IMR-90 (cell line): ENCODE measurements at regions not wholly inside any gene's neighbourhood (a gene's known extent, or its start where the extent isn't known, plus 50 kb on each side); places are given as distances from the start of the nearest gene placed in this dataset.

ENCODE experiments used
- ATAC-seq: fragments of 200-7000 bp; cut with Tn5 transposase; 2 replicates; pipeline ENCODE4 v1.9.1; 2020; ENCODE audit warnings: low read depth, mild to moderate bottlenecking, moderate library complexity
- BruUV-seq: library from RNA; stranded (reverse); fragments of 400-500 nt; replicated peaks from 2 replicates; lab custom pipeline; 2021; lab: Mats Ljungman, UMichigan
- CTCF ChIA-PET: fragments of 300-600 bp; formaldehyde crosslinking; extraction: SDS; loops from one replicate; lab custom pipeline; 2021; ENCODE audit warnings: antibody characterized with exemption; lab: Yijun Ruan, JAX
- POLR2A ChIA-PET: fragments of 300-600 bp; sonication (Branson Sonifier 250); formaldehyde crosslinking; loops from one replicate; lab custom pipeline; 2022; ENCODE audit warnings: antibody characterized with exemption; ENCODE audit not compliant: unreplicated experiment; lab: Charles Lee
- DNase-seq: peaks from one replicate; pipeline ENCODE4 v3.0.0; 2013
- H2AFZ ChIP-seq: replicated peaks from 2 replicates; pipeline ENCODE3; 2013; ENCODE audit warnings: low read length, mild to moderate bottlenecking; ENCODE audit not compliant: poor library complexity
- H2AK5ac ChIP-seq: 2 replicates; pipeline ENCODE4 v1.6.1; 2013; ENCODE audit warnings: low read depth, low read length, inconsistent platforms
- H2AK9ac ChIP-seq: replicated peaks from 2 replicates; pipeline ENCODE3; 2013; ENCODE audit warnings: mild to moderate bottlenecking, low read depth, low read length, moderate library complexity; ENCODE audit not compliant: poor library complexity
- H2BK120ac ChIP-seq: 2 replicates; pipeline ENCODE4 v1.6.1; 2013; ENCODE audit warnings: low read depth, low read length, inconsistent platforms
- H2BK15ac ChIP-seq: 3 replicates; pipeline ENCODE4 v1.6.1; 2013; ENCODE audit warnings: low read depth, low read length, inconsistent platforms
- H2BK20ac ChIP-seq: 2 replicates; pipeline ENCODE4 v1.6.1; 2013; ENCODE audit warnings: low read depth, mild to moderate bottlenecking, inconsistent platforms, low read length, moderate library complexity
- H2BK5ac ChIP-seq: 2 replicates; pipeline ENCODE4 v1.6.1; 2013; ENCODE audit warnings: mild to moderate bottlenecking, low read depth, low read length, inconsistent platforms; ENCODE audit not compliant: poor library complexity, severe bottlenecking
- H3K14ac ChIP-seq: replicated peaks from 2 replicates; pipeline ENCODE4 v1.6.1; 2013; ENCODE audit warnings: low read depth, low read length, inconsistent platforms
- H3K18ac ChIP-seq: 2 replicates; pipeline ENCODE4 v1.6.1; 2013; ENCODE audit warnings: low read depth, low read length, control low read depth
- H3K23ac ChIP-seq: 2 replicates; pipeline ENCODE4 v1.6.1; 2013; ENCODE audit warnings: low read depth, low read length, inconsistent platforms
- H3K27ac ChIP-seq: 2 replicates; pipeline ENCODE4 v1.5.1; 2013; ENCODE audit warnings: mild to moderate bottlenecking, control low read depth, low read length; ENCODE audit not compliant: insufficient read depth
- H3K27me3 ChIP-seq: 2 replicates; pipeline ENCODE4 v1.6.1; 2013; ENCODE audit warnings: low read length; ENCODE audit not compliant: control insufficient read depth, insufficient read depth
- H3K36me3 ChIP-seq: 2 replicates; pipeline ENCODE4 v1.6.1; 2013; ENCODE audit warnings: low read length, mixed read lengths; ENCODE audit not compliant: control insufficient read depth, insufficient read depth
- H3K4ac ChIP-seq: 2 replicates; pipeline ENCODE4 v1.6.1; 2013; ENCODE audit warnings: low read depth, low read length, inconsistent platforms
- H3K4me1 ChIP-seq: 2 replicates; pipeline ENCODE4 v1.6.1; 2013; ENCODE audit warnings: low read length, mixed read lengths; ENCODE audit not compliant: control insufficient read depth, insufficient read depth
- H3K4me2 ChIP-seq: 2 replicates; pipeline ENCODE4 v1.6.1; 2013; ENCODE audit warnings: low read depth, mild to moderate bottlenecking, control low read depth, low read length, moderate library complexity
- H3K4me3 ChIP-seq: 2 replicates; pipeline ENCODE4 v1.5.1; 2013; ENCODE audit warnings: low read depth, mild to moderate bottlenecking, control low read depth, low read length, moderate library complexity; ENCODE audit not compliant: insufficient read depth
- H3K56ac ChIP-seq: 2 replicates; pipeline ENCODE4 v1.6.1; 2013; ENCODE audit warnings: low read length, inconsistent platforms; ENCODE audit not compliant: insufficient read depth; ENCODE audit errors: extremely low read depth
- H3K79me1 ChIP-seq, 2 experiments: 2 replicates each; pipeline ENCODE4 v1.6.1; 2013; ENCODE audit warnings: low read length in 2 of 2, inconsistent platforms in 1 of 2, low read depth in 1 of 2
- H3K9ac ChIP-seq: 2 replicates; pipeline ENCODE4 v1.6.1; 2013; ENCODE audit warnings: low read depth, low read length, control low read depth
- H3K9me1 ChIP-seq: 2 replicates; pipeline ENCODE4 v1.6.1; 2013; ENCODE audit warnings: low read length, inconsistent platforms; ENCODE audit not compliant: insufficient read depth
- H3K9me3 ChIP-seq: 2 replicates; pipeline ENCODE4 v1.6.1; 2013; ENCODE audit warnings: low read length; ENCODE audit not compliant: control insufficient read depth, insufficient read depth
- H4K20me1 ChIP-seq: 2 replicates; pipeline ENCODE4 v1.6.1; 2013; ENCODE audit warnings: low read length, inconsistent platforms; ENCODE audit not compliant: insufficient read depth
- H4K5ac ChIP-seq: 2 replicates; pipeline ENCODE4 v1.6.1; 2013; ENCODE audit warnings: mild to moderate bottlenecking, low read depth, low read length, control low read depth
- H4K8ac ChIP-seq, 2 experiments: 2 replicates each; pipeline ENCODE4 v1.6.1; 2013; ENCODE audit warnings: low read depth in 2 of 2, low read length in 2 of 2, control low read depth in 1 of 2, inconsistent platforms in 1 of 2
- H4K91ac ChIP-seq: 2 replicates; pipeline ENCODE4 v1.6.1; 2013; ENCODE audit warnings: low read depth, low read length, inconsistent platforms; ENCODE audit not compliant: insufficient read depth
- BHLHE40 ChIP-seq: fragments of 150-350 bp; IDR thresholded peaks from 2 replicates; pipeline ENCODE4 v1.6.1; 2016; ENCODE audit warnings: mild to moderate bottlenecking, low read depth, low read length
- CHD1 ChIP-seq: IDR thresholded peaks from 2 replicates; pipeline ENCODE4 v1.6.1; 2012; ENCODE audit warnings: low read depth, low read length, improper control_type of control experiment
- CTCF ChIP-seq: conservative IDR thresholded peaks from 2 replicates; pipeline ENCODE4 v1.5.1; 2012; ENCODE audit warnings: mild to moderate bottlenecking, low read depth, low read length, improper control_type of control experiment
- ELK1 ChIP-seq: fragments of 150-350 bp; IDR thresholded peaks from 2 replicates; pipeline ENCODE4 v1.6.1; 2016; ENCODE audit warnings: low read depth, mild to moderate bottlenecking, low read length, moderate library complexity, borderline replicate concordance
- FOS ChIP-seq: fragments of 150-350 bp; IDR thresholded peaks from 2 replicates; pipeline ENCODE4 v1.6.1; 2016; ENCODE audit warnings: low read depth, low read length
- NFE2L2 ChIP-seq: fragments of 150-350 bp; IDR thresholded peaks from 2 replicates; pipeline ENCODE4 v1.6.1; 2016; ENCODE audit warnings: low read depth, mild to moderate bottlenecking, low read length
- RAD21 ChIP-seq: IDR thresholded peaks from 2 replicates; pipeline ENCODE4 v1.6.1; 2012; ENCODE audit warnings: low read length, improper control_type of control experiment
- RCOR1 ChIP-seq: IDR thresholded peaks from 2 replicates; pipeline ENCODE4 v1.6.1; 2012; ENCODE audit warnings: mild to moderate bottlenecking, low read length, improper control_type of control experiment; ENCODE audit not compliant: insufficient replicate concordance
- SMC3 ChIP-seq: fragments of 150-350 bp; IDR thresholded peaks from 2 replicates; pipeline ENCODE4 v1.6.1; 2016; ENCODE audit warnings: low read depth, mild to moderate bottlenecking, antibody characterized with exemption, low read length, moderate library complexity
- WGBS, 2 experiments: methylation state at CpG; one replicate each; pipeline versions ENCODE4 v1.1.5 to v1.1.7; 2013; ENCODE audit warnings: missing lambda C conversion rate in 2 of 2; ENCODE audit not compliant: insufficient read length in 1 of 2; ENCODE audit errors: extremely low coverage in 2 of 2; 5-methylcytosine and 5-hydroxymethylcytosine counted together
- dilution Hi-C: fragments of 300-500 bp; cut with HindIII; formaldehyde crosslinking; loops from one replicate; pipeline ENCODE4 v1.14.3; 2018; ENCODE audit warnings: low sequenced_read_pairs; ENCODE audit not compliant: unreplicated experiment
- in situ Hi-C: fragments of 300-500 bp; cut with MboI; formaldehyde crosslinking; loops from 3 replicates; pipeline ENCODE4 v1.14.3; 2019; ENCODE audit warnings: low sequenced_read_pairs, inconsistent platforms, mixed read lengths
- intact Hi-C: fragments of 100-400 bp; cut with micrococcal nuclease; formaldehyde crosslinking; loops from 2 replicates; pipeline ENCODE4 v1.10.0; 2022
- TF ChIP-seq, protein P1 (sequence below): fragments of 150-350 bp; IDR thresholded peaks from 2 replicates; pipeline ENCODE4 v1.6.1; 2017; ENCODE audit warnings: mild to moderate bottlenecking, antibody characterized with exemption, low read length, low read depth

DNA sequence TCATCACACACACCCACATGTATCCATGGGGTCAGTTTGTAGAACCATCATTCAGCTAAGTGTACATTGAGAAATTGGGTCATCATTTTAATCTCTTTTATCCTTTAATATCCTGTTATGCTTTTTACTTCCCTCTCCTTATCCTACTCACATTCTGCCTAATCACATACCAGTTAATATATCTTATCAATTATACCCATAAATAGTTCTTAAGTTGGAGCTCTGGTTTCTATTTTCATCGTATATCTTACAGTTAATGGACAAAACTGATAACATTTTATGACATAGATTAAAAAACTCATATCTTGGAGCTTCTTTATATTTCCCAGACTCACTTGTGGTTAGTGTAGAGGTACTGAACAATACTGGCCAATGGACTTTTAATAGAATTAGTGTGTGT is 729.5 kb upstream of the LCORL start:
- Histone ChIP-seq H3K9me1 (no peaks in the 10 kb centered on the region), H4K91ac (no peak overlapping the region), H2BK15ac (no peak overlapping the region), H3K14ac (no peak overlapping the region), H2AK9ac (no peak overlapping the region), H3K36me3 (no peaks in the 10 kb centered on the region), H3K9ac (no peak overlapping the region), H2AFZ (no peak overlapping the region), H3K23ac (no peak overlapping the region), H2AK5ac (no peak overlapping the region), H3K4me2 (no peak overlapping the region), H4K20me1 (no peaks in the 10 kb centered on the region), H3K4ac (no peak overlapping the region), H3K56ac (no peak overlapping the region), H3K4me3 (no peak overlapping the region), H4K5ac (no peak overlapping the region), H4K8ac (no peak overlapping the region), H3K79me1 (no peaks in the 10 kb centered on the region), H2BK120ac (no peak overlapping the region), H2BK20ac (no peak overlapping the region), H3K9me3 (no peaks in the 10 kb centered on the region; the same call in 1 of the 2 replicates), H2BK5ac (no peak overlapping the region), H3K27ac (no peak overlapping the region), H3K27me3 (no peaks in the 10 kb centered on the region), H3K18ac (no peak overlapping the region), H3K4me1 (no peaks in the 10 kb centered on the region)
- TF ChIP-seq SMC3, result no peak
- no peak for TF ChIP-seq RCOR1
- no peak for TF ChIP-seq NFE2L2
- TF ChIP-seq, protein P1, sequence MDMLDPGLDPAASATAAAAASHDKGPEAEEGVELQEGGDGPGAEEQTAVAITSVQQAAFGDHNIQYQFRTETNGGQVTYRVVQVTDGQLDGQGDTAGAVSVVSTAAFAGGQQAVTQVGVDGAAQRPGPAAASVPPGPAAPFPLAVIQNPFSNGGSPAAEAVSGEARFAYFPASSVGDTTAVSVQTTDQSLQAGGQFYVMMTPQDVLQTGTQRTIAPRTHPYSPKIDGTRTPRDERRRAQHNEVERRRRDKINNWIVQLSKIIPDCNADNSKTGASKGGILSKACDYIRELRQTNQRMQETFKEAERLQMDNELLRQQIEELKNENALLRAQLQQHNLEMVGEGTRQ, result no peak
- no peak for TF ChIP-seq BHLHE40
- no peak for TF ChIP-seq CHD1
- TF ChIP-seq FOS, result no peak
- no peak for TF ChIP-seq CTCF
- no peak for TF ChIP-seq ELK1
- TF ChIP-seq RAD21, result no peak
- BruUV-seq, result no TSS peak
- DNase-seq (no peak), ATAC-seq (no peak)
- intact Hi-C loops (no loop called here), in situ Hi-C loops (no loop called here), dilution Hi-C loops (no loop called here)
- WGBS, 2 experiments, result no CpG with 5 or more reads among the region's 1 CpG
- ChIA-PET CTCF (no interaction called here), POLR2A (no interaction called here)
